Liver (tissue), 8 donors: ENCODE measurements at regions not wholly inside any gene's neighbourhood (a gene's known extent, or its start where the extent isn't known, plus 50 kb on each side); places are given as distances from the start of the nearest gene placed in this dataset.

Source experiments
- DNase-seq: peaks from one replicate; pipeline ENCODE4 v3.0.0-alpha.2; 2017; ENCODE audit warnings: low spot score
- H3K27ac ChIP-seq, 2 donors: one replicate each; pipeline ENCODE4 v1.7.0; 2013; ENCODE audit warnings: inconsistent platforms in 2 of 2, low read length in 2 of 2, control low read depth in 1 of 2, low read depth in 1 of 2, mild to moderate bottlenecking in 1 of 2
- H3K27me3 ChIP-seq, 4 donors: one replicate each; pipeline versions ENCODE4 v1.6.1 to v1.7.0; 2013; ENCODE audit warnings: low read length in 3 of 4, inconsistent platforms in 1 of 4, mild to moderate bottlenecking in 1 of 4, moderate library complexity in 1 of 4; ENCODE audit not compliant: control insufficient read depth in 4 of 4, insufficient read depth in 4 of 4
- H3K36me3 ChIP-seq, 4 donors: one replicate each; pipeline versions ENCODE4 v1.6.1 to v1.7.0; 2013; ENCODE audit warnings: low read length in 3 of 4, mild to moderate bottlenecking in 3 of 4, low read depth in 1 of 4, moderate library complexity in 1 of 4; ENCODE audit not compliant: control insufficient read depth in 4 of 4, insufficient read depth in 3 of 4
- H3K4me1 ChIP-seq, 4 donors: one replicate each; pipeline versions ENCODE4 v1.6.1 to v1.7.0; 2013; ENCODE audit warnings: low read length in 3 of 4, mild to moderate bottlenecking in 3 of 4, moderate library complexity in 1 of 4; ENCODE audit not compliant: control insufficient read depth in 4 of 4, insufficient read depth in 4 of 4
- H3K4me3 ChIP-seq, 3 donors: one replicate each; pipeline versions ENCODE4 v1.6.1 to v1.7.0; 2013; ENCODE audit warnings: low read length in 3 of 3, control low read depth in 1 of 3, low read depth in 1 of 3, mild to moderate bottlenecking in 1 of 3
- H3K9ac ChIP-seq, 2 donors: one replicate each; pipeline ENCODE4 v1.7.0; 2013; ENCODE audit warnings: low read length in 2 of 2, mild to moderate bottlenecking in 2 of 2, moderate library complexity in 2 of 2, control low read depth in 1 of 2, low read depth in 1 of 2
- H3K9me3 ChIP-seq, 4 donors: one replicate each; pipeline versions ENCODE4 v1.6.1 to v1.7.0; 2013; ENCODE audit warnings: low read length in 3 of 4; ENCODE audit not compliant: control insufficient read depth in 4 of 4
- EGR1 ChIP-seq, 2 donors: IDR thresholded peaks; 2 replicates each; pipeline ENCODE4 v1.6.1; 2016 to 2018; ENCODE audit warnings: antibody characterized with exemption in 2 of 2, low read depth in 2 of 2
- FOXA1 ChIP-seq: IDR thresholded peaks from 2 replicates; pipeline ENCODE4 v1.6.1; 2016; ENCODE audit warnings: antibody characterized with exemption
- FOXA2 ChIP-seq: IDR thresholded peaks from 2 replicates; pipeline ENCODE4 v1.6.1; 2016; ENCODE audit warnings: antibody characterized with exemption
- GABPA ChIP-seq, 2 donors: IDR thresholded peaks in 1 of 2; conservative IDR thresholded peaks in 1 of 2; 2 replicates each; pipeline ENCODE4 v1.6.1; 2016; ENCODE audit warnings: antibody characterized with exemption in 2 of 2, mild to moderate bottlenecking in 1 of 2, moderate library complexity in 1 of 2
- HNF4G ChIP-seq: IDR thresholded peaks from 2 replicates; pipeline ENCODE4 v1.6.1; 2016; ENCODE audit warnings: antibody characterized with exemption
- JUND ChIP-seq, 2 donors: IDR thresholded peaks; 2 replicates each; pipeline ENCODE4 v1.6.1; 2016; ENCODE audit warnings: antibody characterized with exemption in 2 of 2
- NR2F2 ChIP-seq: IDR thresholded peaks from 2 replicates; pipeline ENCODE4 v1.6.1; 2016; ENCODE audit warnings: antibody characterized with exemption
- RAD21 ChIP-seq, 2 donors: IDR thresholded peaks; 2 replicates each; pipeline ENCODE4 v1.6.1; 2016; ENCODE audit warnings: antibody characterized with exemption in 2 of 2, mild to moderate bottlenecking in 2 of 2
- RXRA ChIP-seq, 2 donors: IDR thresholded peaks; 2 replicates each; pipeline ENCODE4 v1.6.1; 2017 to 2018; ENCODE audit warnings: antibody characterized with exemption in 2 of 2, mild to moderate bottlenecking in 1 of 2
- SP1 ChIP-seq: IDR thresholded peaks from 2 replicates; pipeline ENCODE4 v1.6.1; 2018; ENCODE audit warnings: antibody characterized with exemption, mild to moderate bottlenecking
- TAF1 ChIP-seq: conservative IDR thresholded peaks from 2 replicates; pipeline ENCODE4 v1.6.1; 2016; ENCODE audit warnings: antibody characterized with exemption, mild to moderate bottlenecking
- YY1 ChIP-seq: IDR thresholded peaks from 2 replicates; pipeline ENCODE4 v1.6.1; 2016; ENCODE audit warnings: antibody characterized with exemption, mild to moderate bottlenecking
- WGBS: extraction: QIAGEN DNeasy Blood & Tissue Kit; methylation state at CpG from one replicate; pipeline ENCODE4 v1.1.7; 2013; 5-methylcytosine and 5-hydroxymethylcytosine counted together
- TF ChIP-seq, protein P1 (sequence below): fragments of 150-350 bp; IDR thresholded peaks from 2 replicates; pipeline ENCODE4 v1.5.1; 2017; ENCODE audit warnings: improper control_type of control experiment, low read depth, low read length; ENCODE audit not compliant: missing input control
- TF ChIP-seq, protein P2 (sequence below): IDR thresholded peaks from 2 replicates; pipeline ENCODE4 v1.6.1; 2016; ENCODE audit warnings: antibody characterized with exemption
- TF ChIP-seq, protein P3 (sequence below): IDR thresholded peaks from 2 replicates; pipeline ENCODE4 v1.6.1; 2016; ENCODE audit warnings: antibody characterized with exemption, mild to moderate bottlenecking
- TF ChIP-seq, protein P4 (sequence below): IDR thresholded peaks from 2 replicates; pipeline ENCODE4 v1.6.1; 2016; ENCODE audit warnings: antibody characterized with exemption
- TF ChIP-seq, protein P5 (sequence below): IDR thresholded peaks from 2 replicates; pipeline ENCODE4 v1.6.1; 2016; ENCODE audit warnings: antibody characterized with exemption
- donor health status: healthy.
- donor health status: healthy.
- donor health status: healthy.
- donor health status: healthy.
- donor health status: healthy.

DNA sequence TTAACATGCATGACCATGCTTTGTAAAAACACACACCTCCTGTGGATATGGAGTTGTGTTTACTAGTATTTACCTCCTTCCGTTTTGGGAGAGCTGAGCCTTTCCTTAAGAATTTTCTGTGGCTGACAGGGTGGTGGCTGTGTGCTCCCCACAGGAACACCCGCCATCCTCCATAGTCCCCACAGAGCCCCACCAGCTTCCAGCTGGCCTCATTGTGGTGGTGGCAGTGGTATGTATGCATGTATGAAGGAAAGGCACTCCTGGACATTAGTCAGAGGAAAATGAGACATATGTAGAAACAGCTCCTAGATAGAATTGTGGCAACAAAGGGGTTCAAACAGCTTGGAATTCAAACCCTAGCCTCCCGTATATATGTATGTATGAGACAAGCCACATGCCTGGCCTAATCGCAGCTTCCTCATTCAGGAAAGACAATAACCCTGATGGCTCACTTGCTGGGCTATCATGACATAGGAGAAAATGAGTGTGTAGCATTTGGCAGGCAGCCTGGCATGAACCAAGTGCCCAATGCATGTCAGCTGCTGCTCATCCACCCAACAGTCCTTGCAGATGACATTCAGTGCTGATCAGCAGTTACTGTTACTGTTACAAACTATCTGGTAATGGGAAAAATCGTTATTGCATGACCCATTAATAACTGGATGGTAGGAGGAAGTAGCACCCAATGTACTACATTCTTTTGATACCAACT lies 459.7 kb downstream of the EBF1 start:
- 89% methylated on average over 5 of the region's 5 CpGs for WGBS
- H3K9ac ChIP-seq = no peak overlapping the region
- no peak for TF ChIP-seq TAF1
- no peak for TF ChIP-seq NR2F2
- TF ChIP-seq HNF4G = no peak
- TF ChIP-seq, protein P1, sequence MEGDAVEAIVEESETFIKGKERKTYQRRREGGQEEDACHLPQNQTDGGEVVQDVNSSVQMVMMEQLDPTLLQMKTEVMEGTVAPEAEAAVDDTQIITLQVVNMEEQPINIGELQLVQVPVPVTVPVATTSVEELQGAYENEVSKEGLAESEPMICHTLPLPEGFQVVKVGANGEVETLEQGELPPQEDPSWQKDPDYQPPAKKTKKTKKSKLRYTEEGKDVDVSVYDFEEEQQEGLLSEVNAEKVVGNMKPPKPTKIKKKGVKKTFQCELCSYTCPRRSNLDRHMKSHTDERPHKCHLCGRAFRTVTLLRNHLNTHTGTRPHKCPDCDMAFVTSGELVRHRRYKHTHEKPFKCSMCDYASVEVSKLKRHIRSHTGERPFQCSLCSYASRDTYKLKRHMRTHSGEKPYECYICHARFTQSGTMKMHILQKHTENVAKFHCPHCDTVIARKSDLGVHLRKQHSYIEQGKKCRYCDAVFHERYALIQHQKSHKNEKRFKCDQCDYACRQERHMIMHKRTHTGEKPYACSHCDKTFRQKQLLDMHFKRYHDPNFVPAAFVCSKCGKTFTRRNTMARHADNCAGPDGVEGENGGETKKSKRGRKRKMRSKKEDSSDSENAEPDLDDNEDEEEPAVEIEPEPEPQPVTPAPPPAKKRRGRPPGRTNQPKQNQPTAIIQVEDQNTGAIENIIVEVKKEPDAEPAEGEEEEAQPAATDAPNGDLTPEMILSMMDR = no peak
- no peak for TF ChIP-seq JUND (IDR thresholded peaks at IDR 0.05)
- no peak for TF ChIP-seq YY1
- no peak for TF ChIP-seq RAD21 (IDR thresholded peaks at IDR 0.05)
- TF ChIP-seq GABPA (IDR thresholded peaks at IDR 0.05 in 1 of 2, conservative IDR thresholded peaks at IDR 0.05 in 1 of 2) = no peak
- no peak overlapping the region for H3K27ac ChIP-seq
- no peaks in the 10 kb centered on the region for H3K9me3 ChIP-seq
- H3K27me3 ChIP-seq = no peaks in the 10 kb centered on the region
- no peaks in the 10 kb centered on the region for H3K4me1 ChIP-seq
- H3K4me3 ChIP-seq = no peak overlapping the region
- DNase-seq = no peak
- H3K36me3 ChIP-seq = no peaks in the 10 kb centered on the region

DNA sequence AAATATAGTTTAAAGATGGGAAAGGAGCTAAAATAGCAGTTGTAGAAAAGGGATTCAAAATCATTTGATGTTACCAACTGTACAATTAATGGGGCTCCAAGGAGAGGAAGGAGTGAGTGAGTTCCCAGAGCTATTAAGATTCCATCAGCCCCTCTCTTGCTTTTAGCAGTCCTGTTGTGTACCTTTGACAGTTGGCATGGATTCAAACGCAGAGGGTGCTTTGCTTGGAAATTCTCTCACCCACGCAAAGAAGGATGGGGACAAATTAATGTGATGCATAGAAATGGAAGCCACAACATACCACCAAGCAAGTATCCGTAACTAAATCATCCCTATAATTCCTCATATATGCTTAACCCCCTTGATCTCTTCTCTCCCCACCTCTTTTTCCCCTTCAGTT lies 461.3 kb downstream of the EBF1 start:
- Histone ChIP-seq H3K36me3 (no peaks in the 10 kb centered on the region), H3K4me1 (no peaks in the 10 kb centered on the region), H3K27ac (no peak overlapping the region), H3K9me3 (no peaks in the 10 kb centered on the region), H3K9ac (no peak overlapping the region), H3K27me3 (no peaks in the 10 kb centered on the region), H3K4me3 (no peak overlapping the region)
- 92% methylated on average over 3 of the region's 3 CpGs for WGBS
- no peak for DNase-seq
- TF ChIP-seq GABPA (IDR thresholded peaks at IDR 0.05 in 1 of 2, conservative IDR thresholded peaks at IDR 0.05 in 1 of 2) (no peak), EGR1 (IDR thresholded peaks at IDR 0.05; ENCODE audit: low read depth in 2 of 2) (no peak), FOXA2 (no peak), RXRA (IDR thresholded peaks at IDR 0.05) (no peak), HNF4G (no peak), TAF1 (no peak), FOXA1 (no peak), SP1 (no peak), RAD21 (IDR thresholded peaks at IDR 0.05) (no peak)
- TF ChIP-seq, protein P2, sequence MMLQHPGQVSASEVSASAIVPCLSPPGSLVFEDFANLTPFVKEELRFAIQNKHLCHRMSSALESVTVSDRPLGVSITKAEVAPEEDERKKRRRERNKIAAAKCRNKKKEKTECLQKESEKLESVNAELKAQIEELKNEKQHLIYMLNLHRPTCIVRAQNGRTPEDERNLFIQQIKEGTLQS = no peak
- TF ChIP-seq, protein P3, sequence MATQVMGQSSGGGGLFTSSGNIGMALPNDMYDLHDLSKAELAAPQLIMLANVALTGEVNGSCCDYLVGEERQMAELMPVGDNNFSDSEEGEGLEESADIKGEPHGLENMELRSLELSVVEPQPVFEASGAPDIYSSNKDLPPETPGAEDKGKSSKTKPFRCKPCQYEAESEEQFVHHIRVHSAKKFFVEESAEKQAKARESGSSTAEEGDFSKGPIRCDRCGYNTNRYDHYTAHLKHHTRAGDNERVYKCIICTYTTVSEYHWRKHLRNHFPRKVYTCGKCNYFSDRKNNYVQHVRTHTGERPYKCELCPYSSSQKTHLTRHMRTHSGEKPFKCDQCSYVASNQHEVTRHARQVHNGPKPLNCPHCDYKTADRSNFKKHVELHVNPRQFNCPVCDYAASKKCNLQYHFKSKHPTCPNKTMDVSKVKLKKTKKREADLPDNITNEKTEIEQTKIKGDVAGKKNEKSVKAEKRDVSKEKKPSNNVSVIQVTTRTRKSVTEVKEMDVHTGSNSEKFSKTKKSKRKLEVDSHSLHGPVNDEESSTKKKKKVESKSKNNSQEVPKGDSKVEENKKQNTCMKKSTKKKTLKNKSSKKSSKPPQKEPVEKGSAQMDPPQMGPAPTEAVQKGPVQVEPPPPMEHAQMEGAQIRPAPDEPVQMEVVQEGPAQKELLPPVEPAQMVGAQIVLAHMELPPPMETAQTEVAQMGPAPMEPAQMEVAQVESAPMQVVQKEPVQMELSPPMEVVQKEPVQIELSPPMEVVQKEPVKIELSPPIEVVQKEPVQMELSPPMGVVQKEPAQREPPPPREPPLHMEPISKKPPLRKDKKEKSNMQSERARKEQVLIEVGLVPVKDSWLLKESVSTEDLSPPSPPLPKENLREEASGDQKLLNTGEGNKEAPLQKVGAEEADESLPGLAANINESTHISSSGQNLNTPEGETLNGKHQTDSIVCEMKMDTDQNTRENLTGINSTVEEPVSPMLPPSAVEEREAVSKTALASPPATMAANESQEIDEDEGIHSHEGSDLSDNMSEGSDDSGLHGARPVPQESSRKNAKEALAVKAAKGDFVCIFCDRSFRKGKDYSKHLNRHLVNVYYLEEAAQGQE = no peak
- TF ChIP-seq, protein P1 = no peak
- TF ChIP-seq, protein P4, sequence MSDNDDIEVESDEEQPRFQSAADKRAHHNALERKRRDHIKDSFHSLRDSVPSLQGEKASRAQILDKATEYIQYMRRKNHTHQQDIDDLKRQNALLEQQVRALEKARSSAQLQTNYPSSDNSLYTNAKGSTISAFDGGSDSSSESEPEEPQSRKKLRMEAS = no peak
- TF ChIP-seq, protein P5, sequence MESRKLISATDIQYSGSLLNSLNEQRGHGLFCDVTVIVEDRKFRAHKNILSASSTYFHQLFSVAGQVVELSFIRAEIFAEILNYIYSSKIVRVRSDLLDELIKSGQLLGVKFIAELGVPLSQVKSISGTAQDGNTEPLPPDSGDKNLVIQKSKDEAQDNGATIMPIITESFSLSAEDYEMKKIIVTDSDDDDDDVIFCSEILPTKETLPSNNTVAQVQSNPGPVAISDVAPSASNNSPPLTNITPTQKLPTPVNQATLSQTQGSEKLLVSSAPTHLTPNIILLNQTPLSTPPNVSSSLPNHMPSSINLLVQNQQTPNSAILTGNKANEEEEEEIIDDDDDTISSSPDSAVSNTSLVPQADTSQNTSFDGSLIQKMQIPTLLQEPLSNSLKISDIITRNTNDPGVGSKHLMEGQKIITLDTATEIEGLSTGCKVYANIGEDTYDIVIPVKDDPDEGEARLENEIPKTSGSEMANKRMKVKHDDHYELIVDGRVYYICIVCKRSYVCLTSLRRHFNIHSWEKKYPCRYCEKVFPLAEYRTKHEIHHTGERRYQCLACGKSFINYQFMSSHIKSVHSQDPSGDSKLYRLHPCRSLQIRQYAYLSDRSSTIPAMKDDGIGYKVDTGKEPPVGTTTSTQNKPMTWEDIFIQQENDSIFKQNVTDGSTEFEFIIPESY = no peak
